ENCODE measurements at regions not wholly inside any gene's neighbourhood (a gene's known extent, or its start where the extent isn't known, plus 50 kb on each side); places are given as distances from the start of the nearest gene placed in this dataset.

DNA sequence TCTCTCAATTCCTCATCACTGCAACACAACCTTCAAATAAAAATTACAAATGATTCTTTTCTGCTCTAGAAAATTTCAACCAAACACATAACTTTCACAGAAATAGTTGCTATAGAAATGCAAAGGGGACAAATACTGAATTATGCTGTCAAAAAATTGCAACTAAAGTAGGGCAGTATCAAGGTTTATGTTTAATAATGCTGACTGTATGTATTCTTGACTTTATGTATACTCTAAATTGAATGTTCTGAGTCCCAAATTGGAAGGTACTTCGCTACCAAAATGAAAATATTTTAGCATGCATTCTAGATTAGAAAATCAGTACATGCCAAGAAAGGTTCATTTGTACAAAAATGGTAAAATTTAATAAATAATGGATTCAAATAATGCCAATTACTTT lies 237.3 kb upstream of the TET2 start:
- TF ChIP-seq, protein P1, sequence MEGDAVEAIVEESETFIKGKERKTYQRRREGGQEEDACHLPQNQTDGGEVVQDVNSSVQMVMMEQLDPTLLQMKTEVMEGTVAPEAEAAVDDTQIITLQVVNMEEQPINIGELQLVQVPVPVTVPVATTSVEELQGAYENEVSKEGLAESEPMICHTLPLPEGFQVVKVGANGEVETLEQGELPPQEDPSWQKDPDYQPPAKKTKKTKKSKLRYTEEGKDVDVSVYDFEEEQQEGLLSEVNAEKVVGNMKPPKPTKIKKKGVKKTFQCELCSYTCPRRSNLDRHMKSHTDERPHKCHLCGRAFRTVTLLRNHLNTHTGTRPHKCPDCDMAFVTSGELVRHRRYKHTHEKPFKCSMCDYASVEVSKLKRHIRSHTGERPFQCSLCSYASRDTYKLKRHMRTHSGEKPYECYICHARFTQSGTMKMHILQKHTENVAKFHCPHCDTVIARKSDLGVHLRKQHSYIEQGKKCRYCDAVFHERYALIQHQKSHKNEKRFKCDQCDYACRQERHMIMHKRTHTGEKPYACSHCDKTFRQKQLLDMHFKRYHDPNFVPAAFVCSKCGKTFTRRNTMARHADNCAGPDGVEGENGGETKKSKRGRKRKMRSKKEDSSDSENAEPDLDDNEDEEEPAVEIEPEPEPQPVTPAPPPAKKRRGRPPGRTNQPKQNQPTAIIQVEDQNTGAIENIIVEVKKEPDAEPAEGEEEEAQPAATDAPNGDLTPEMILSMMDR (IDR thresholded peaks at IDR 0.05; ENCODE audit: control extremely low read depth, extremely low read depth), result no peak
- no peak overlapping the region for H3K4me3 ChIP-seq

DNA sequence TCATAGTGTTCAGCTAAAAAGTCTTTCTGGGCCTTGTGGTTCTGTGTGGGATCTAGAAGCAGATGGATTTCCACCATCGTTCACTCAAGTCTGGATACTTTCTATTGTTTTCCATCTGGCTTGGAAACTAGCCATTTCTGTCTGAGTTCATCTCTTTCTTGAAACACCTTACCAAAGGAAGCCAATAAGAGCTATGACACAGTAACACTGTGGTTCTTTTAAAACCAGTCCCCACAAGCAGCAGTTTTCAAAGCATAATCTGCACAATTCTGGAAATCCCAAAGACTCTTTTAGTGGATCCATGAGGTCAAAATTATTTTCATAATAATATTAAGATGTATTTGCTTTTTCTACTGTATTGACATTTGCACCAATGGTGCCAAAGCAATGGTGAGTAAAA lies 234.2 kb upstream of the TET2 start:
- H3K9ac ChIP-seq (ENCODE audit: insufficient read depth in 1 of 2, low read length in 2 of 2), result no peak overlapping the region
- H3K4me3 ChIP-seq, result no peak overlapping the region
- H3K27ac ChIP-seq (ENCODE audit: low read depth in 1 of 2, low read length in 1 of 2), result no peak overlapping the region
- TF ChIP-seq, protein P1 (IDR thresholded peaks at IDR 0.05; ENCODE audit: control extremely low read depth, extremely low read depth), result no peak
- H3K36me3 ChIP-seq (ENCODE audit: control insufficient read depth in 4 of 4, insufficient read depth in 4 of 4, low read length in 4 of 4), result no peaks in the 10 kb centered on the region
- DNase-seq (no peak), ATAC-seq (ENCODE audit: insufficient read depth, low FRiP score) (no peak)
- no peaks in the 10 kb centered on the region for H3K9me3 ChIP-seq (ENCODE audit: control insufficient read depth in 4 of 4, insufficient read depth in 3 of 4, low read length in 3 of 4)
- WGBS, 2 donors, result 81 to 91% methylated on average over 1 of the region's 1 CpG
- no peaks in the 10 kb centered on the region for H3K27me3 ChIP-seq (ENCODE audit: control insufficient read depth in 3 of 3, insufficient read depth in 3 of 3, low read length in 2 of 3)
- no peaks in the 10 kb centered on the region for H3K4me1 ChIP-seq (ENCODE audit: control insufficient read depth in 5 of 5, insufficient read depth in 5 of 5, low read length in 5 of 5)

More for the DNA sequence above, 237.3 kb upstream of the TET2 start:
- no peak overlapping the region for H3K27ac ChIP-seq (ENCODE audit: low read depth in 1 of 2, low read length in 1 of 2)
- DNase-seq (no peak), ATAC-seq (ENCODE audit: insufficient read depth, low FRiP score) (no peak)
- WGBS, 2 donors, result 97 to 100% methylated on average over 1 of the region's 1 CpG
- no peaks in the 10 kb centered on the region for H3K27me3 ChIP-seq (ENCODE audit: control insufficient read depth in 3 of 3, insufficient read depth in 3 of 3, low read length in 2 of 3)
- H3K9ac ChIP-seq (ENCODE audit: insufficient read depth in 1 of 2, low read length in 2 of 2), result no peak overlapping the region
- no peaks in the 10 kb centered on the region for H3K9me3 ChIP-seq (ENCODE audit: control insufficient read depth in 4 of 4, insufficient read depth in 3 of 4, low read length in 3 of 4)
- H3K4me1 ChIP-seq (ENCODE audit: control insufficient read depth in 5 of 5, insufficient read depth in 5 of 5, low read length in 5 of 5), result peaks cover 0 to 25% (median 11%) of the 10 kb centered on the region in 5 donors
- no peaks in the 10 kb centered on the region for H3K36me3 ChIP-seq (ENCODE audit: control insufficient read depth in 4 of 4, insufficient read depth in 4 of 4, low read length in 4 of 4)

DNA sequence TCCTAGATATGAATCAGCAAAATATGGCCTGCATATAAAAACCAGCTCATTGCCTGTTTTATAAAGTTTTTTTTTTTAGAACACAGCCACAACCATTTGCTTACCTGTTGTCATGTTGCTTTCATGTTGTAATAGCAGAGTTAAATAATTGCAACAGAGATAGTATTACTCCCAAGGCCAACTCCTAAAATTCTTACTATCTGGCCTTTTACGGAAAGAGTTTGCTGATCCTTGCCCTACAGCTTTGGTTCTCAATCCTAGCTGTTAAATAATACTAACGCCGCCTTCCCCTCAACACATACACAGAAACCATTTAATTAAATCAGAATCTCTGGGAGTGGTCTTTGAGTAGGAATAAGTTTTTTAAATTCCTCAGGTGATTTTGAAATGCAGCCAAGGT lies 231.3 kb upstream of the TET2 start:
- Histone ChIP-seq H3K4me3 (no peak overlapping the region), H3K27me3 (ENCODE audit: control insufficient read depth in 3 of 3, insufficient read depth in 3 of 3, low read length in 2 of 3) (no peaks in the 10 kb centered on the region), H3K4me1 (ENCODE audit: control insufficient read depth in 5 of 5, insufficient read depth in 5 of 5, low read length in 5 of 5) (no peaks in the 10 kb centered on the region), H3K27ac (ENCODE audit: low read depth in 1 of 2, low read length in 1 of 2) (no peak overlapping the region), H3K9ac (ENCODE audit: insufficient read depth in 1 of 2, low read length in 2 of 2) (no peak overlapping the region), H3K36me3 (ENCODE audit: control insufficient read depth in 4 of 4, insufficient read depth in 4 of 4, low read length in 4 of 4) (no peaks in the 10 kb centered on the region), H3K9me3 (ENCODE audit: control insufficient read depth in 4 of 4, insufficient read depth in 3 of 4, low read length in 3 of 4) (no peaks in the 10 kb centered on the region)
- WGBS, 2 donors, result 86 to 91% methylated on average over 3 of the region's 3 CpGs
- DNase-seq, result peak in 1 of 3 donors; percentile 4
- ATAC-seq (ENCODE audit: insufficient read depth, low FRiP score), result no peak
- TF ChIP-seq, protein P1 (IDR thresholded peaks at IDR 0.05; ENCODE audit: control extremely low read depth, extremely low read depth), result no peak

DNA sequence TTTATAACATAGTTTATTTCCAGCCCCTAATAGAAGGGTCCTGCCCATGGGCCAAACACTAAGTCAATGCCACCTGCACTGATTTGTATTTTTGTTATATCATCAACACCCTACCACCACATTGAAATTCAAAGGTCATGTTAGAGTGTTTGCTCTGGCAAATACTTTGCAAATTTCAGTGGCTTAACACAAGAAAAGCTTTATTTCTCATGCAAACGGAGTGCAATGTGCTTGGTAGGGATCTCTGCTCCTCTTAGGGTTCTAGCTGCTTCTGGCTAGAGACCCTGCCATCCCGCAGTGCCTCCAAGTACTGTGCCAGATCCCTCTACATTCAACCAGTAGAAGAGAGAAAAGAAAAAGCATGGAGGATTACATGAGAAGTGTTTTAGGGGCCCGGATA lies 230.8 kb upstream of the TET2 start:
- Histone ChIP-seq H3K27ac (ENCODE audit: low read depth in 1 of 2, low read length in 1 of 2) (no peak overlapping the region), H3K4me3 (no peak overlapping the region), H3K36me3 (ENCODE audit: control insufficient read depth in 4 of 4, insufficient read depth in 4 of 4, low read length in 4 of 4) (no peaks in the 10 kb centered on the region), H3K9ac (ENCODE audit: insufficient read depth in 1 of 2, low read length in 2 of 2) (no peak overlapping the region), H3K27me3 (ENCODE audit: control insufficient read depth in 3 of 3, insufficient read depth in 3 of 3, low read length in 2 of 3) (no peaks in the 10 kb centered on the region), H3K9me3 (ENCODE audit: control insufficient read depth in 4 of 4, insufficient read depth in 3 of 4, low read length in 3 of 4) (no peaks in the 10 kb centered on the region), H3K4me1 (ENCODE audit: control insufficient read depth in 5 of 5, insufficient read depth in 5 of 5, low read length in 5 of 5) (no peaks in the 10 kb centered on the region)
- ATAC-seq (ENCODE audit: insufficient read depth, low FRiP score) (no peak), DNase-seq (peak in 1 of 3 donors; percentile 28)
- TF ChIP-seq, protein P1 (IDR thresholded peaks at IDR 0.05; ENCODE audit: control extremely low read depth, extremely low read depth), result no peak
- 63 to 82% methylated on average over 3 of the region's 3 CpGs for WGBS, 2 donors

Data from lung (tissue), 11 donors.